IPS-18a (cell line): ENCODE measurements at regions not wholly inside any gene's neighbourhood (a gene's known extent, or its start where the extent isn't known, plus 50 kb on each side); places are given as distances from the start of the nearest gene placed in this dataset.

Experiments used
- H3K27ac ChIP-seq: one replicate; pipeline ENCODE4 v1.5.1; 2013; ENCODE audit warnings: low read length
- H3K27me3 ChIP-seq: one replicate; pipeline ENCODE4 v1.6.1; 2013; ENCODE audit warnings: mild to moderate bottlenecking, low read length; ENCODE audit not compliant: control insufficient read depth, insufficient read depth
- H3K36me3 ChIP-seq: one replicate; pipeline ENCODE4 v1.6.1; 2013; ENCODE audit warnings: low read depth, low read length; ENCODE audit not compliant: control insufficient read depth
- H3K4me1 ChIP-seq: one replicate; pipeline ENCODE4 v1.6.1; 2013; ENCODE audit warnings: low read depth, low read length; ENCODE audit not compliant: control insufficient read depth
- H3K4me3 ChIP-seq: one replicate; pipeline ENCODE4 v1.5.1; 2013; ENCODE audit warnings: low read length
- H3K9ac ChIP-seq: one replicate; pipeline ENCODE4 v1.6.1; 2013; ENCODE audit warnings: mild to moderate bottlenecking, low read length, moderate library complexity
- H3K9me3 ChIP-seq: one replicate; pipeline ENCODE4 v1.6.1; 2013; ENCODE audit warnings: low read depth, low read length; ENCODE audit not compliant: control insufficient read depth

DNA sequence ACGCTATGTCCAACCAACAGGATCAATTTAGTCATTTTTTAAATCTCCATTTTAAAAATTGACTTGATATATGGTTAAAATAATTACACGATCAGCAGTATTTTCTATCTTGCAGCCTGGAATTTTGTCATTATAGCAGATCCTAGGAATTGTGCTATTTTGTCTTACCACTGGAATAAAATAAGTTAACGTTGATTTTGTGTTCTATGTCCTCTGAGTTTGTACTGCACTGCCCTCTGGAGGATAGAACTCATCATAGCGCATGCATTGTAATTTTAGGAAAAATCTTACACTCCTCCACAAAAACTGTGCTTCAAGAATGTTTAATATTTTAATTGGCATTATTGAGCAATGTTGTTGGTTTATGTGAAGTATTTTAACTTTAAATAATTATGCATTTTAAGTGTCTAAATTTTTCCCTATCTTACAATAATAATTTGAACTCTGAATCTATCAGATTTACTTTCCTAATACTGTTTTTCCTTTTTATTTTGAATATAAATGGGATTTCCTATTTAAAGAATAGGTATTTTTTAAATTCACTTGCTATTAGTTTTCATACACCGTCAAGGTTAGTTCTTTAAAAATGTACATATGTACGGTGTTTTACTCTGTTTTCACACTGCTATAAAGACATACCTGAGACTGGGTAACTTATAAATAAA is 220.1 kb downstream of the PPP1R3A start:
- H3K27ac ChIP-seq = no peak overlapping the region
- no peaks in the 10 kb centered on the region for H3K36me3 ChIP-seq
- H3K27me3 ChIP-seq = no peaks in the 10 kb centered on the region
- H3K9me3 ChIP-seq = no peaks in the 10 kb centered on the region
- H3K4me3 ChIP-seq = no peak overlapping the region
- no peaks in the 10 kb centered on the region for H3K4me1 ChIP-seq
- no peak overlapping the region for H3K9ac ChIP-seq

GRCh38 chr7:113694149-113694548 is 224.7 kb downstream of the PPP1R3A start:
- Histone ChIP-seq H3K36me3 (no peaks in the 10 kb centered on the region), H3K4me3 (no peak overlapping the region), H3K9me3 (no peaks in the 10 kb centered on the region), H3K27ac (no peak overlapping the region), H3K9ac (no peak overlapping the region), H3K27me3 (no peaks in the 10 kb centered on the region), H3K4me1 (no peaks in the 10 kb centered on the region)

DNA sequence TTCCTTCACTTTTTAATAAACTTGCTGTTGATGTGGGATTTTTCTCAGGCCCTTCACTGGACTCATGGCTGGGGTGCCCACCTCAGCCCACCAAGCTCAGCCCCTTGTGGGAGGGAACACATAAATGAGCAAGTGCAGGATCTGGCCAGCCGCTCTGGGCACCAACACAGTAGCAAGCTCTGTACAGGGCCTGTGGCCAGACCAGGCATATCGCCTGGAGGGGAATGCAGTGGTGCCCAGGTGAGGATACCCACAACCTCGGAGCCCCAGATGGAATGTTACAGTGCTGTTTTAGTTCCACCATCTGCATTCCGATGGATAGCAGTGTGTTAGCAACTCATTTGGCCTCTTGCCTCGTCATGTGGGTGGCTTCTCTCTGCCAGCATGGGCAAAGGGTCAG is 234.6 kb downstream of the PPP1R3A start:
- Histone ChIP-seq H3K9me3 (no peaks in the 10 kb centered on the region), H3K9ac (no peak overlapping the region)

DNA sequence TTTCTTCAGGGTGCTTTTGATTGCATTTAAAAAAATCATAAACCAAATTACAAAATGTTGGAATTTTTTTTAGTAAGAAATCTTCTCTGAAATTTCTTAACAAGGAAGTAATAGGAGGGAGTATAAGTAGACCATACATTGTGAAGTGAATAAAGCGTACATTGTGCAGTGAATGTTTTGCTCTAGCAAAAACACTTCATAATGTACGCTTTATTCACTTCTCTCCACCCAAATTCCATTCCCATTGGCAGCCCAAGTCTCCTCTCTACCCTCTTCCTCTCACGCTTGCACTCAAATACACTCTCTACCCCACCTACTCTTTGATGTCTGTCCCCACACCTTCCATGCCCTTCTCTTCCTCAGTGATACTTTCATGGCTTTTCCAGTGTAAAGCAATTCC is 241.0 kb downstream of the PPP1R3A start:
- Histone ChIP-seq H3K9me3 (no peaks in the 10 kb centered on the region), H3K27me3 (no peaks in the 10 kb centered on the region), H3K36me3 (no peaks in the 10 kb centered on the region), H3K9ac (no peak overlapping the region), H3K4me3 (no peak overlapping the region), H3K27ac (no peak overlapping the region), H3K4me1 (no peaks in the 10 kb centered on the region)

More for the DNA sequence above, 234.6 kb downstream of the PPP1R3A start:
- Histone ChIP-seq H3K4me3 (no peak overlapping the region), H3K4me1 (no peaks in the 10 kb centered on the region), H3K27ac (no peak overlapping the region), H3K27me3 (no peaks in the 10 kb centered on the region), H3K36me3 (no peaks in the 10 kb centered on the region)

DNA sequence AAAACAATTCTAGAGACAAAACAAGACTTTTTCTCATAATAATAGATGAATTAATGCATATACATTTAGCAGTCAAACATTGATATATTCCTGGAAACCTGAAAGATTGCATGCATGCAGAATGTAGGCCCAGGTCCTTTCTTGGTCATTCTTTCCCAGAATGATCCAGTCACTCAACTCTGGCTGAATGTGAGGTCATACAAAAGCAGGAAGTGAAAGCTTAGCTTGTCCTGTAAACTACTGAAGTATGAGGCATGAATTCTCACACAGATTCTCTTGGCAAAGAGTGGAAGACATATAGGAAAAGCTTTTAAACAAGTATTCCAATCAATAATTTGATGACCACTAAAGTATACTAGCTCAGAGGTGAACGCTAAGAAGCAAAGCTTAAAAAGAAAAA is 253.9 kb downstream of the PPP1R3A start:
- H3K9ac ChIP-seq = no peak overlapping the region
- no peak overlapping the region for H3K27ac ChIP-seq

GRCh38 chr7:113659416-113659815 is 259.4 kb downstream of the PPP1R3A start:
- Histone ChIP-seq H3K27me3 (no peaks in the 10 kb centered on the region), H3K36me3 (no peaks in the 10 kb centered on the region), H3K4me1 (no peaks in the 10 kb centered on the region), H3K4me3 (no peak overlapping the region), H3K27ac (no peak overlapping the region), H3K9ac (no peak overlapping the region), H3K9me3 (no peaks in the 10 kb centered on the region)

More for the DNA sequence above, 253.9 kb downstream of the PPP1R3A start:
- Histone ChIP-seq H3K27me3 (no peaks in the 10 kb centered on the region), H3K9me3 (peaks cover 11% of the 10 kb centered on the region), H3K36me3 (no peaks in the 10 kb centered on the region), H3K4me1 (no peaks in the 10 kb centered on the region), H3K4me3 (no peak overlapping the region)

- Histone ChIP-seq H3K9me3 (no peaks in the 10 kb centered on the region), H3K27ac (no peak overlapping the region), H3K4me1 (no peaks in the 10 kb centered on the region), H3K4me3 (no peak overlapping the region), H3K9ac (no peak overlapping the region), H3K27me3 (no peaks in the 10 kb centered on the region), H3K36me3 (no peaks in the 10 kb centered on the region)
Observed at GRCh38 chr7:113657603-113658002, 261.2 kb downstream of the PPP1R3A start.

DNA sequence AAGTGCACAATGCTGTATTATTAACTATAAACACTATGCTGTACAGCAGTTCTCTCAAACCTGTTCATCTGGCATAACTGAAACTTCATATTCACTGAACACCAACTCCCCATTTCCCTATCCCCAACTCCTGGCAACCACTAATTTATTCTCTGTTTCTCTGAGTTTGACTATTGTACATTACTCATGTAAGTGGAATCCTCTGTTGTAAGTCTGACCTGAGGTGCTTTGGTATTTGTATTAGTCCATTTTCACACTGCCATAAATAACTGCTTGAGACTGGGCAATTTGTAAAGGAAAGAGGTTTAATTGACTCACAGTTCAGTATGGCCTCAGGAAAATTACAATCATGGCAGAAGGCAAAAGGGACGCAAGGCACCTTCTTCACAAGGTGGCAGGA is 266.3 kb downstream of the PPP1R3A start:
- H3K9me3 ChIP-seq = no peaks in the 10 kb centered on the region
- no peak overlapping the region for H3K27ac ChIP-seq
- H3K4me1 ChIP-seq = no peaks in the 10 kb centered on the region
- no peak overlapping the region for H3K4me3 ChIP-seq
- no peaks in the 10 kb centered on the region for H3K27me3 ChIP-seq
- no peak overlapping the region for H3K9ac ChIP-seq
- H3K36me3 ChIP-seq = no peaks in the 10 kb centered on the region

DNA sequence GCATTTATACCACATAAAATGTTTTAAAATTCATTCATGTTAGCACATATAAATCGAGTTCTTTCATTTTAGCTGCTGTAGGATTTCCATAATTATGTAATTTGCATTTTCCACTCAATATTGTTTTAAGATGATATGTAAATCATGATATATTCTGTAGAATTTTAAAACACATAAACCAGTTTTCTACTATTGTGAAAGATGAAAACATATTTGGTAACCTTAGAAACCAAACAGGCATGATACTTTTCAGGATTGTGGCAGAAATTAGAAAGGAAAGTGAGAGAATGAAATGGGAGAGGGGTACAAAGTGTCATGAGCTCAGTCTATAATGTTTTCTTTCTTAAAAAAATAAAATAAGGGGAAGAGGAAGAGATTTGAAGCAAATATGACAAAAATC is 269.3 kb downstream of the PPP1R3A start:
- H3K4me1 ChIP-seq = no peaks in the 10 kb centered on the region
- H3K27ac ChIP-seq = no peak overlapping the region
- no peaks in the 10 kb centered on the region for H3K9me3 ChIP-seq
- H3K9ac ChIP-seq = no peak overlapping the region
- no peaks in the 10 kb centered on the region for H3K36me3 ChIP-seq
- no peak overlapping the region for H3K4me3 ChIP-seq
- no peaks in the 10 kb centered on the region for H3K27me3 ChIP-seq

GRCh38 chr7:113639221-113639620 is 279.6 kb downstream of the PPP1R3A start:
- H3K36me3 ChIP-seq = no peaks in the 10 kb centered on the region
- H3K4me3 ChIP-seq = no peak overlapping the region
- no peak overlapping the region for H3K27ac ChIP-seq
- H3K9me3 ChIP-seq = no peaks in the 10 kb centered on the region
- no peak overlapping the region for H3K9ac ChIP-seq
- H3K4me1 ChIP-seq = no peaks in the 10 kb centered on the region
- H3K27me3 ChIP-seq = no peaks in the 10 kb centered on the region

DNA sequence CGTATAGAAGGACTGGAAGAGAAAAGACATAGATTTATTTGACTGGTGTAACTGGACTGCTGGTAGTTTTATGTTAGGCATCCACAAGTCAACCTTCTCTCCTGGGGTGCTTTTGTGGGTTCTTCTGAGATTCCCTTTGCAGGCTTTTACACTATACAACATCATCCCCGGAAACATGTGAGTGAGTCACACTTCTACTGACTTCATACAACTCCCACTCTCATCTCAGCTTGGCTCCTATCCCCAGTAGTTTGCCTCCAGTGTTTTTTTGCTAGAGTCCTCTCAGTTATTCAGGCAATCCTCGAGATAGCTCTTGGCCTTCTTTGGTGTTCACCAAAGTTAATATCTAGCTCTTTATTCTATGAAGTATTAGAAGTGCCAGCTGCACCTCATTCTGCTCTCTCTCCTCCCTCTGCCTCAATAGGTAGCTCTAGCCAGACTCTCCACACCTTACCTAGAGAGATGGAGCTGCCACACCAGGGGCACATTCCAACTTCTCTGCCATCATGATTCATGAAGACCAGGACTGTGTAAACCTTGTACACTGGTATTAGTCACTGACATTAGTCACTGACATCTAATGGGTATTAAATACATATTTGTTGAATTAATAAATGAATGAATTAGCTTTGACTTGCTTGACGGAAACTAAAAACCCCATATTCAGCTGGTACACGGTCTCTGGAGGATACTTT is 281.9 kb downstream of the PPP1R3A start:
- Histone ChIP-seq H3K27me3 (no peaks in the 10 kb centered on the region), H3K27ac (no peak overlapping the region), H3K4me1 (no peaks in the 10 kb centered on the region), H3K9ac (no peak overlapping the region), H3K36me3 (no peaks in the 10 kb centered on the region), H3K4me3 (no peak overlapping the region), H3K9me3 (no peaks in the 10 kb centered on the region)

GRCh38 chr7:113635492-113635891 is 283.3 kb downstream of the PPP1R3A start:
- no peak overlapping the region for H3K4me3 ChIP-seq
- H3K36me3 ChIP-seq = no peaks in the 10 kb centered on the region
- H3K9me3 ChIP-seq = no peaks in the 10 kb centered on the region
- no peak overlapping the region for H3K27ac ChIP-seq
- H3K9ac ChIP-seq = no peak overlapping the region
- no peaks in the 10 kb centered on the region for H3K27me3 ChIP-seq
- no peaks in the 10 kb centered on the region for H3K4me1 ChIP-seq
